Fibroblast of skin of scalp (primary cell): ENCODE measurements at regions not wholly inside any gene's neighbourhood (a gene's known extent, or its start where the extent isn't known, plus 50 kb on each side); places are given as distances from the start of the nearest gene placed in this dataset.
A peak's percentile ranks its signal among the peaks of the same experiment; 100 is the strongest.
"Not testable (repeated sequence)": the region's sequence is repeated elsewhere in the genome, so short reads cannot be mapped to it uniquely, and the experiment has no call there.

ENCODE experiments used
- DNase-seq: peaks from one replicate; pipeline ENCODE4 v3.0.0-alpha.2; 2013

GRCh38 chr21:24483361-24483760, 1123.9 kb downstream of the MRPL39 start:
- not testable (repeated sequence) for DNase-seq

GRCh38 chr21:24470852-24471251, 1136.4 kb downstream of the MRPL39 start:
- no peak for DNase-seq

GRCh38 chr21:24456358-24456757, 1150.9 kb downstream of the MRPL39 start:
- peak; percentile 20 for DNase-seq

GRCh38 chr21:24450119-24450518, 1157.2 kb downstream of the MRPL39 start:
- DNase-seq, result no peak

GRCh38 chr21:24445517-24445916, 1161.8 kb downstream of the MRPL39 start:
- no peak for DNase-seq

- no peak for DNase-seq
Measured at GRCh38 chr21:24444736-24445135, 1162.5 kb downstream of the MRPL39 start.

GRCh38 chr21:24436236-24436635, 1171.0 kb downstream of the MRPL39 start:
- DNase-seq, result no peak

- DNase-seq, result no peak
Measured at GRCh38 chr21:24428591-24429199, 1178.6 kb downstream of the MRPL39 start.

- DNase-seq, result no peak
Measured at GRCh38 chr21:24424776-24425175, 1182.5 kb downstream of the MRPL39 start.

GRCh38 chr21:24423546-24423945, 1183.7 kb downstream of the MRPL39 start:
- DNase-seq, result no peak

GRCh38 chr21:24420689-24421088, 1186.6 kb downstream of the MRPL39 start:
- DNase-seq, result no peak

GRCh38 chr21:24419641-24420040, 1187.6 kb downstream of the MRPL39 start:
- DNase-seq, result not testable (repeated sequence)

- no peak for DNase-seq
Measured at GRCh38 chr21:24418671-24419070, 1188.6 kb downstream of the MRPL39 start.

- DNase-seq, result no peak
Measured at GRCh38 chr21:24411429-24411828, 1195.9 kb downstream of the MRPL39 start.

GRCh38 chr21:24403221-24403620, 1204.1 kb downstream of the MRPL39 start:
- no peak for DNase-seq

- peak; percentile 1 for DNase-seq
Measured at GRCh38 chr21:24395320-24395923, 1211.9 kb downstream of the MRPL39 start.

GRCh38 chr21:24375201-24375600, 1232.1 kb downstream of the MRPL39 start:
- DNase-seq, result peak; percentile 6

GRCh38 chr21:24372506-24372905, 1234.8 kb downstream of the MRPL39 start:
- DNase-seq, result no peak

GRCh38 chr21:24369746-24370145, 1237.5 kb downstream of the MRPL39 start:
- no peak for DNase-seq

- no peak for DNase-seq
Measured at GRCh38 chr21:24369278-24369677, 1238.0 kb downstream of the MRPL39 start.

GRCh38 chr21:24367936-24368335, 1239.3 kb downstream of the MRPL39 start:
- DNase-seq, result peak; percentile 49

- no peak for DNase-seq
Measured at GRCh38 chr21:24353492-24353891, 1253.8 kb downstream of the MRPL39 start.

- no peak for DNase-seq
Measured at GRCh38 chr21:24339406-24339805, 1267.9 kb downstream of the MRPL39 start.

- no peak for DNase-seq
Measured at GRCh38 chr21:24336491-24336890, 1270.8 kb downstream of the MRPL39 start.

GRCh38 chr21:24323536-24323935, 1283.7 kb downstream of the MRPL39 start:
- DNase-seq, result no peak
